Adrenal gland (tissue), 5 donors: ENCODE measurements at regions not wholly inside any gene's neighbourhood (a gene's known extent, or its start where the extent isn't known, plus 50 kb on each side); places are given as distances from the start of the nearest gene placed in this dataset.

Experiments
- POLR2A ChIP-seq, 2 donors: fragments of 450-650 bp; IDR thresholded peaks; one replicate each; pipeline ENCODE4 v1.6.1; 2017; ENCODE audit warnings: antibody characterized with exemption in 2 of 2, mild to moderate bottlenecking in 2 of 2, moderate library complexity in 1 of 2
- TF ChIP-seq, protein P1 (sequence below), 6 experiments: fragments of 450-650 bp in 4 of 6; fragments of 200-600 bp in 2 of 6; sonication (generic) in 1 of 6; IDR thresholded peaks; 1 replicate in 5 of 6; 2 replicates in 1 of 6; pipeline versions ENCODE4 v1.5.1 to v1.8.0; 2016 to 2021; ENCODE audit warnings: antibody characterized with exemption in 6 of 6, mild to moderate bottlenecking in 2 of 6, moderate library complexity in 1 of 6
- donor health status: DM: no; HTN: no; CAD: no.

DNA sequence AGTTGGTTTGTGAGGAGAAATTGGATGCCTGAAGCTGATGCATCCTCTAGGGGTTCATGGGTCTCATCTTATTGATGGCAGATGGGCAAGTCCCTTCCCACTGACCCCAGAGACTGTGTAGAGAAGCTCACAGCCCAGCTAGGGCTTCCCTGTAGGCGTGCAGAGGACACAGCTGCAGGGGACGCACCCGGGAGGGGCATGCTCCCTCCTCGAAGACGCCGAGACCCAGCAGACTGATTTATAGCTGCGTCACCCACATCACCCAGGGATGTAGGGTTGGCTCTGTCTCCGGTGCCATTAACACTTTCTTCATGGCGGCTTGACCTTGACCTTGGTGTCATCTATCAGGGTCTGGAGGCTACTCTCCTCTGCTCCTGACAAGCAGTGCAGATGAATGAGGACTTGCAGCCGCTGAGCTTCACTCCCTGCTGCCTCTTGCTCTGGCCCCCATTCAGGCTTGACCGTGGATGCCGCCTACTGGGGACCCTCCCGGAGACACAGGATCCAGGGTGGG is 549.7 kb downstream of the TCERG1L start:
- TF ChIP-seq, protein P1, sequence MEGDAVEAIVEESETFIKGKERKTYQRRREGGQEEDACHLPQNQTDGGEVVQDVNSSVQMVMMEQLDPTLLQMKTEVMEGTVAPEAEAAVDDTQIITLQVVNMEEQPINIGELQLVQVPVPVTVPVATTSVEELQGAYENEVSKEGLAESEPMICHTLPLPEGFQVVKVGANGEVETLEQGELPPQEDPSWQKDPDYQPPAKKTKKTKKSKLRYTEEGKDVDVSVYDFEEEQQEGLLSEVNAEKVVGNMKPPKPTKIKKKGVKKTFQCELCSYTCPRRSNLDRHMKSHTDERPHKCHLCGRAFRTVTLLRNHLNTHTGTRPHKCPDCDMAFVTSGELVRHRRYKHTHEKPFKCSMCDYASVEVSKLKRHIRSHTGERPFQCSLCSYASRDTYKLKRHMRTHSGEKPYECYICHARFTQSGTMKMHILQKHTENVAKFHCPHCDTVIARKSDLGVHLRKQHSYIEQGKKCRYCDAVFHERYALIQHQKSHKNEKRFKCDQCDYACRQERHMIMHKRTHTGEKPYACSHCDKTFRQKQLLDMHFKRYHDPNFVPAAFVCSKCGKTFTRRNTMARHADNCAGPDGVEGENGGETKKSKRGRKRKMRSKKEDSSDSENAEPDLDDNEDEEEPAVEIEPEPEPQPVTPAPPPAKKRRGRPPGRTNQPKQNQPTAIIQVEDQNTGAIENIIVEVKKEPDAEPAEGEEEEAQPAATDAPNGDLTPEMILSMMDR (IDR thresholded peaks at IDR 0.05): no peak
- TF ChIP-seq POLR2A (IDR thresholded peaks at IDR 0.05): no peak
